AG10803 (cell line): ENCODE measurements at regions not wholly inside any gene's neighbourhood (a gene's known extent, or its start where the extent isn't known, plus 50 kb on each side); places are given as distances from the start of the nearest gene placed in this dataset.

Source experiments
- DNase-seq: peaks from one replicate; pipeline ENCODE4 v3.0.0; 2010; ENCODE audit warnings: low read depth
- H3K4me3 ChIP-seq: 2 replicates; pipeline ENCODE4 v1.5.1; 2011; ENCODE audit warnings: mild to moderate bottlenecking, low read length, control low read depth
- TF ChIP-seq, protein P1 (sequence below): conservative IDR thresholded peaks from 2 replicates; pipeline ENCODE4 v1.5.1; 2011; ENCODE audit warnings: mild to moderate bottlenecking, low read length, control low read depth, inconsistent platforms

DNA sequence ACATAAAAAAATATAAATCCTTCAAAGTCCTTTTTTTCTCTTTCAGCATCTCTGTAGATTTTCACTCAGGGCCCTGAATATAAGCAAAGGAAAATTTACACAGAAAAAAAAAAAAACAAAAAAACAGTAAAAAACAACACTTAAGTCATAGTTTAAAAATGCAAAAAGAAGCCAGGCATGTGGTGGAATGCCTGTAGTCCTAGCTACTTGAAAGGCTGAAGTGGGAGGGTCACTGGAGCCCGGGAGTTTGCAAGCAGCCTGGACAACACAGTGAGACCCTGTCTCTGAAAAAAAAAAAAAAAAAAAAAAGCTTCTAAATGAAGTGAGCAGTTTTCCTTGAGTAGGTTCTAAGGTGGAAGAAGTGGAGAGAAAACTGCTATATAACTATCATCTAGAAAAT, 55.0 kb upstream of the BNC2 start:
- DNase-seq, result peak; percentile 64
- H3K4me3 ChIP-seq, result no peak overlapping the region
- TF ChIP-seq, protein P1, sequence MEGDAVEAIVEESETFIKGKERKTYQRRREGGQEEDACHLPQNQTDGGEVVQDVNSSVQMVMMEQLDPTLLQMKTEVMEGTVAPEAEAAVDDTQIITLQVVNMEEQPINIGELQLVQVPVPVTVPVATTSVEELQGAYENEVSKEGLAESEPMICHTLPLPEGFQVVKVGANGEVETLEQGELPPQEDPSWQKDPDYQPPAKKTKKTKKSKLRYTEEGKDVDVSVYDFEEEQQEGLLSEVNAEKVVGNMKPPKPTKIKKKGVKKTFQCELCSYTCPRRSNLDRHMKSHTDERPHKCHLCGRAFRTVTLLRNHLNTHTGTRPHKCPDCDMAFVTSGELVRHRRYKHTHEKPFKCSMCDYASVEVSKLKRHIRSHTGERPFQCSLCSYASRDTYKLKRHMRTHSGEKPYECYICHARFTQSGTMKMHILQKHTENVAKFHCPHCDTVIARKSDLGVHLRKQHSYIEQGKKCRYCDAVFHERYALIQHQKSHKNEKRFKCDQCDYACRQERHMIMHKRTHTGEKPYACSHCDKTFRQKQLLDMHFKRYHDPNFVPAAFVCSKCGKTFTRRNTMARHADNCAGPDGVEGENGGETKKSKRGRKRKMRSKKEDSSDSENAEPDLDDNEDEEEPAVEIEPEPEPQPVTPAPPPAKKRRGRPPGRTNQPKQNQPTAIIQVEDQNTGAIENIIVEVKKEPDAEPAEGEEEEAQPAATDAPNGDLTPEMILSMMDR, result no peak

DNA sequence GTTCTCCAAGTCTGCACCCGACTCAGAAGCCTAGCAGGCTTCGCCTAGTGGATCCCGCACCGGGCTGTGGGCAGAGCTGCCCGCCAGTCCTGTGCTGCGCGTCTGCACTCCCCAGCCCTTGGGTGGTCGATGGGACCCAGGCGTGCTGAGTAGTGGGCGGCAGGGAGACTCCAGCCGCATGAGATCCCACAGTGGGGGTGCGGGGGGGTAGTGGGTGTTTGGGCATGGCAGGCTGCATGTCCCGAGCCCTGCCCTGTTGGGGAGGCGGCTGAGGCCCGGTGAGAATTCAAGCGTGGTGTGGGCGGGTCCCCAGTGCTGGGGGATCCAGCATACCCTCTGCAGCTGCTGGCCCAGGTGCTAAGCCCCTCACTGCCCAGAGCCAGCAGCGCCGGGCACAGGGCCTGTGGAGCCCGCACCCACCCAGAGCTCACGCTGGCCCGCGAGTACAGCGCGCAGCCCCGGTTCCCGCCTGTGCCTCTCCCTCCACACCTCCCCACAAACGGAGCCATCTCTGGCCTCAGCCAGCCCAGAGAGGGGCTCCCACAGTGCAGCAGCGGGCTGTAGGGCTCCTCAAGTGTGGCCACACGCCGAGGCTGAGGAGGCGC, 53.9 kb upstream of the BNC2 start:
- TF ChIP-seq, protein P1, result no peak
- no peak overlapping the region for H3K4me3 ChIP-seq
- no peak for DNase-seq

DNA sequence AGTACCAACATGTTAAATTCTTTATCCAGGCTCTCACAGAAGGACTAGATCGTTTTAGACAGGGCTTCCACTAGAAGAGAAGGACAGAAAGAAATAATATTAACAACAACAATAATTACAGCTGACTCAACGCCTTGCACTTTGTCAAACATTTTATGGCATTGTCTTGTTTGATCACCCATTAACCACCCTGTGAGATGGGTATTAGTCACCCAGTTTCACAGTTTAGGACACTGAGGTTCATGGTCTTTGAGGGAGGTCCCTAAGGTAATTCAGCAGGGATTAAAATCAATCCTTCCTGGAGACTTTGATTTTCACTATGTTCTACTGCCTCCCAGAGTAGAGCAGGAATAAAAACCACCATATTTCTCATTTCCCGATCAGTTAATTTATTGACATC, 51.4 kb upstream of the BNC2 start:
- TF ChIP-seq, protein P1, result peak; percentile 21; the same call in 1 of the 2 replicates
- H3K4me3 ChIP-seq, result no peak overlapping the region
- no peak for DNase-seq
